A549 (cell line): ENCODE measurements at regions not wholly inside any gene's neighbourhood (a gene's known extent, or its start where the extent isn't known, plus 50 kb on each side); places are given as distances from the start of the nearest gene placed in this dataset.

ENCODE experiments used
- ATAC-seq, 2 experiments: fragments of 200-7000 bp in 1 of 2; fragments of >200 bp in 1 of 2; cut with Nextera tagmentation in 1 of 2; cut with Tn5 transposase in 1 of 2; 3 replicates each; pipeline versions ENCODE4 v1.8.0 to v1.9.1; 2018 to 2020; ENCODE audit warnings: mild to moderate bottlenecking in 1 of 2, moderate library complexity in 1 of 2
- CTCF ChIA-PET: fragments of 300-600 bp; sonication (Branson Sonifier 250); formaldehyde crosslinking; extraction: SDS; loops from one replicate; lab custom pipeline; 2021; ENCODE audit warnings: antibody characterized with exemption, inconsistent platforms; lab: Yijun Ruan, JAX
- POLR2A ChIA-PET: fragments of 350-600 bp; formaldehyde crosslinking; extraction: SDS; loops from one replicate; lab custom pipeline; 2021; ENCODE audit warnings: antibody characterized with exemption, inconsistent platforms; lab: Yijun Ruan, JAX
- DNase-seq, 2 experiments: peaks; one replicate each; pipeline versions ENCODE4 v3.0.0 to v3.0.0-alpha.2; 2011 to 2016; ENCODE audit warnings: low read depth in 1 of 2, low spot score in 1 of 2
- FAIRE-seq: peaks from 2 replicates; lab custom pipeline; 2011; peaks lifted over from hg19 to GRCh38; lab: Jason Lieb, UNC
- H3K27ac ChIP-seq, 2 experiments: fragments of >200 bp; sonication (Bioruptor Twin); formaldehyde crosslinking; 3 replicates each; pipeline ENCODE4 v1.5.1; 2016 to 2017
- H3K4me1 ChIP-seq: fragments of >200 bp; sonication (Bioruptor Twin); formaldehyde crosslinking; 3 replicates; pipeline ENCODE4 v1.6.1; 2016
- H3K4me2 ChIP-seq: fragments of >200 bp; sonication (Bioruptor Twin); formaldehyde crosslinking; 3 replicates; pipeline ENCODE4 v1.6.1; 2016
- H3K4me3 ChIP-seq: fragments of >200 bp; sonication (Bioruptor Twin); formaldehyde crosslinking; 3 replicates; pipeline ENCODE4 v1.5.1; 2016
- H3K9me3 ChIP-seq: fragments of >200 bp; sonication (Bioruptor Twin); formaldehyde crosslinking; 3 replicates; pipeline ENCODE4 v1.6.1; 2016
- ATOH8 ChIP-seq: fragments of 250-450 bp; sonication (Bioruptor Pico); IDR thresholded peaks from 2 replicates; pipeline ENCODE4 v1.5.0; 2020; ENCODE audit warnings: low read depth, mild to moderate bottlenecking, moderate library complexity
- BCL3 ChIP-seq: fragments of >200 bp; sonication (Bioruptor Twin); formaldehyde crosslinking; IDR thresholded peaks from 3 replicates; pipeline ENCODE4 v1.6.1; 2016
- CBX2 ChIP-seq: fragments of 200-600 bp; sonication (generic); IDR thresholded peaks from 2 replicates; pipeline ENCODE4 v1.6.1; 2016; ENCODE audit warnings: low read depth, mild to moderate bottlenecking, borderline replicate concordance
- CBX8 ChIP-seq: fragments of 200-600 bp; sonication (generic); IDR thresholded peaks from 2 replicates; pipeline ENCODE4 v1.6.1; 2016
- CEBPB ChIP-seq, 2 experiments: fragments of >200 bp in 1 of 2; sonication (Bioruptor Twin) in 1 of 2; formaldehyde crosslinking in 1 of 2; IDR thresholded peaks; 2 replicates each; pipeline ENCODE4 v1.6.1; 2012 to 2016
- CHD2 ChIP-seq: fragments of 150-350 bp; IDR thresholded peaks from 2 replicates; pipeline ENCODE4 v1.6.1; 2014; ENCODE audit warnings: low read length; ENCODE audit not compliant: partially characterized antibody
- CHD4 ChIP-seq: fragments of 200-600 bp; sonication (generic); IDR thresholded peaks from 2 replicates; pipeline ENCODE4 v1.6.1; 2016; ENCODE audit warnings: antibody characterized with exemption, mild to moderate bottlenecking, borderline replicate concordance
- E2F6 ChIP-seq: IDR thresholded peaks from 2 replicates; pipeline ENCODE4 v1.6.1; 2012; ENCODE audit warnings: low read depth, borderline replicate concordance
- EHF ChIP-seq: fragments of 250-450 bp; sonication (Bioruptor Pico); IDR thresholded peaks from 2 replicates; pipeline ENCODE4 v1.5.0; 2020; ENCODE audit warnings: mild to moderate bottlenecking
- EP300 ChIP-seq, 2 experiments: fragments of >200 bp; sonication (Bioruptor Twin); formaldehyde crosslinking; IDR thresholded peaks; 2 replicates in 1 of 2; 3 replicates in 1 of 2; pipeline ENCODE4 v1.6.1; 2016 to 2017
- FOSL2 ChIP-seq, 2 experiments: fragments of 450-650 bp in 1 of 2; fragments of >200 bp in 1 of 2; sonication (Bioruptor Twin) in 1 of 2; formaldehyde crosslinking; IDR thresholded peaks; 2 replicates each; pipeline versions ENCODE4 v1.5.0 to v1.6.1; 2016 to 2020; ENCODE audit warnings: mild to moderate bottlenecking in 1 of 2, moderate library complexity in 1 of 2
- GATA3 ChIP-seq: IDR thresholded peaks from 2 replicates; pipeline ENCODE4 v1.6.1; 2012; ENCODE audit warnings: borderline replicate concordance
- HDAC2 ChIP-seq: fragments of 200-600 bp; sonication (generic); IDR thresholded peaks from 2 replicates; pipeline ENCODE4 v1.6.1; 2016
- HES2 ChIP-seq: fragments of >200 bp; sonication (Bioruptor Twin); formaldehyde crosslinking; IDR thresholded peaks from 2 replicates; pipeline ENCODE4 v1.6.1; 2016
- HMGXB4 ChIP-seq: fragments of 250-450 bp; sonication (Bioruptor Pico); IDR thresholded peaks from 2 replicates; pipeline ENCODE4 v1.5.0; 2021; ENCODE audit warnings: mild to moderate bottlenecking, moderate library complexity, borderline replicate concordance
- HOXB5 ChIP-seq: fragments of 250-450 bp; sonication (Bioruptor Pico); IDR thresholded peaks from 2 replicates; pipeline ENCODE4 v1.5.0; 2020; ENCODE audit warnings: mild to moderate bottlenecking, moderate library complexity
- JUN ChIP-seq, 2 experiments: fragments of >200 bp; sonication (Bioruptor Twin); formaldehyde crosslinking; IDR thresholded peaks; 2 replicates in 1 of 2; 3 replicates in 1 of 2; pipeline ENCODE4 v1.6.1; 2016 to 2017
- JUNB ChIP-seq: fragments of >200 bp; sonication (Bioruptor Twin); formaldehyde crosslinking; IDR thresholded peaks from 2 replicates; pipeline ENCODE4 v1.6.1; 2016
- MAFK ChIP-seq: fragments of 450-650 bp; IDR thresholded peaks from 2 replicates; pipeline ENCODE4 v1.6.1; 2014; ENCODE audit not compliant: partially characterized antibody
- MAX ChIP-seq: IDR thresholded peaks from 2 replicates; pipeline ENCODE4 v1.6.1; 2012
- MAZ ChIP-seq: fragments of 150-350 bp; IDR thresholded peaks from 2 replicates; pipeline ENCODE4 v1.6.1; 2014; ENCODE audit warnings: antibody characterized with exemption, low read depth, low read length, borderline replicate concordance
- NFE2L2 ChIP-seq: fragments of 150-350 bp; conservative IDR thresholded peaks from 2 replicates; pipeline ENCODE4 v1.6.1; 2014; ENCODE audit warnings: low read length
- NPAS2 ChIP-seq: fragments of 250-450 bp; sonication (Bioruptor Pico); IDR thresholded peaks from 2 replicates; pipeline ENCODE4 v1.8.0; 2022; ENCODE audit warnings: mild to moderate bottlenecking, moderate library complexity, borderline replicate concordance
- RCOR1 ChIP-seq: fragments of 150-350 bp; IDR thresholded peaks from 2 replicates; pipeline ENCODE4 v1.6.1; 2014; ENCODE audit warnings: antibody characterized with exemption, low read length, low read depth
- RFX5 ChIP-seq: fragments of 450-650 bp; IDR thresholded peaks from 2 replicates; pipeline ENCODE4 v1.7.1; 2014; ENCODE audit warnings: antibody characterized with exemption, mild to moderate bottlenecking, moderate library complexity
- SMC3 ChIP-seq: fragments of >200 bp; sonication (Bioruptor Twin); formaldehyde crosslinking; IDR thresholded peaks from 3 replicates; pipeline ENCODE4 v1.6.1; 2018; ENCODE audit warnings: inconsistent platforms
- TP53 ChIP-seq: fragments of 250-450 bp; sonication (Bioruptor Pico); IDR thresholded peaks from 2 replicates; pipeline ENCODE4 v1.5.0; 2021; ENCODE audit warnings: mild to moderate bottlenecking, moderate library complexity
- ZFP36 ChIP-seq: fragments of 450-650 bp; IDR thresholded peaks from 2 replicates; pipeline ENCODE4 v1.6.1; 2014; ENCODE audit warnings: borderline replicate concordance; ENCODE audit not compliant: partially characterized antibody
- ZSCAN20 ChIP-seq: fragments of 250-450 bp; sonication (Bioruptor Pico); IDR thresholded peaks from 2 replicates; pipeline ENCODE4 v1.8.0; 2022; ENCODE audit warnings: mild to moderate bottlenecking, moderate library complexity
- WGBS: methylation state at CpG from one replicate; pipeline ENCODE4 v1.1.6; 2017; ENCODE audit errors: missing lambda C conversion rate; 5-methylcytosine and 5-hydroxymethylcytosine counted together

GRCh38 chr6:14621518-14621917 lies 503.9 kb downstream of the CD83 start:
- H3K4me2 ChIP-seq, result peak overlapping the region; percentile 77
- H3K27ac ChIP-seq, result peak overlapping the region; percentile 80 to 89
- TF ChIP-seq HOXB5 (CRISPR knock-in tag), result no peak
- TF ChIP-seq CHD4, result no peak
- TF ChIP-seq JUNB, result no peak
- no peak for TF ChIP-seq CBX8
- TF ChIP-seq BCL3, result no peak
- TF ChIP-seq ZFP36, result no peak
- no peak for TF ChIP-seq HMGXB4 (CRISPR knock-in tag)
- no peak for TF ChIP-seq JUN (IDR thresholded peaks at IDR 0.05)
- no peak for TF ChIP-seq RCOR1
- no peak for TF ChIP-seq CHD2
- no peak for TF ChIP-seq CBX2
- no peak for TF ChIP-seq EHF
- no peak for TF ChIP-seq SMC3
- TF ChIP-seq NPAS2 (CRISPR knock-in tag), result no peak
- TF ChIP-seq MAFK, result no peak
- no peak for TF ChIP-seq CEBPB (IDR thresholded peaks at IDR 0.05)
- TF ChIP-seq HDAC2, result no peak
- TF ChIP-seq TP53 (CRISPR knock-in tag), result no peak
- no peak for TF ChIP-seq ZSCAN20
- no peak for TF ChIP-seq FOSL2 (IDR thresholded peaks at IDR 0.05)
- no peak for TF ChIP-seq FOSL2 (CRISPR knock-in tag; IDR thresholded peaks at IDR 0.05)
- FAIRE-seq (no peak), ATAC-seq (peak in 1 of 2 experiments; percentile 48; a peak in 3 of 6 replicates), DNase-seq (no peak)
- H3K4me1 ChIP-seq, result peaks cover 22% of the 10 kb centered on the region
- H3K4me3 ChIP-seq, result peak overlapping the region; percentile 26; the same call in 2 of the 3 replicates
- ChIA-PET POLR2A (no interaction called here), CTCF (interaction anchor here (0.6 kb wide), 1 partner anchor 15 kb away, joined by 3 read pairs; no protein-coding TSS in a partner anchor)
- WGBS, result 47% methylated on average over 4 of the region's 5 CpGs
- H3K9me3 ChIP-seq, result no peaks in the 10 kb centered on the region; the same call in 2 of the 3 replicates

- TF ChIP-seq BCL3 (no peak), HES2 (no peak), HDAC2 (no peak), JUN (IDR thresholded peaks at IDR 0.05) (peak in 1 of 2 experiments; percentile 59; a peak in 2 of 5 replicates), FOSL2 (IDR thresholded peaks at IDR 0.05) (no peak), FOSL2 (CRISPR knock-in tag; IDR thresholded peaks at IDR 0.05) (no peak), MAZ (no peak), EP300 (IDR thresholded peaks at IDR 0.05) (peak in 1 of 2 experiments; percentile 76; a peak in 2 of 5 replicates), E2F6 (no peak), RCOR1 (no peak), GATA3 (no peak), SMC3 (peak; percentile 18; the same call in 1 of the 3 replicates), RFX5 (no peak), ATOH8 (CRISPR knock-in tag) (no peak), CHD2 (no peak), HOXB5 (CRISPR knock-in tag) (no peak), MAX (no peak), NFE2L2 (no peak)
- CTCF ChIA-PET, result interaction anchor here (0.6 kb wide), 1 partner anchor 14 kb away, joined by 3 read pairs; no protein-coding TSS in a partner anchor
- peak overlapping the region; percentile 80 to 89 for H3K27ac ChIP-seq
- FAIRE-seq (no peak), DNase-seq (peak; percentile 8 to 61), ATAC-seq (peak; percentile 35 to 60; a peak in 4 of 6 replicates)
- WGBS, result 8% methylated on average over 8 of the region's 11 CpGs
- POLR2A ChIA-PET, result no interaction called here
- no peaks in the 10 kb centered on the region for H3K9me3 ChIP-seq
- H3K4me2 ChIP-seq, result peak overlapping the region; percentile 77
- peak overlapping the region; percentile 26; the same call in 2 of the 3 replicates for H3K4me3 ChIP-seq
- peaks cover 22% of the 10 kb centered on the region for H3K4me1 ChIP-seq
Observed at GRCh38 chr6:14622085-14622484, 504.5 kb downstream of the CD83 start.
